MM.1S (cell line): ENCODE measurements at regions not wholly inside any gene's neighbourhood (a gene's known extent, or its start where the extent isn't known, plus 50 kb on each side); places are given as distances from the start of the nearest gene placed in this dataset.

ENCODE experiments used
- CTCF ChIP-seq: fragments of 300-600 bp; sonication (generic); IDR thresholded peaks from 2 replicates; pipeline ENCODE4 v1.5.1; 2016; ENCODE audit warnings: antibody characterized with exemption, low read length, mixed read lengths
- EZH2 ChIP-seq: fragments of 300-600 bp; sonication (generic); optimal IDR thresholded peaks from 2 replicates; pipeline ENCODE3; 2017; ENCODE audit warnings: low read depth, mild to moderate bottlenecking, antibody characterized with exemption, low read length, mixed read lengths

DNA sequence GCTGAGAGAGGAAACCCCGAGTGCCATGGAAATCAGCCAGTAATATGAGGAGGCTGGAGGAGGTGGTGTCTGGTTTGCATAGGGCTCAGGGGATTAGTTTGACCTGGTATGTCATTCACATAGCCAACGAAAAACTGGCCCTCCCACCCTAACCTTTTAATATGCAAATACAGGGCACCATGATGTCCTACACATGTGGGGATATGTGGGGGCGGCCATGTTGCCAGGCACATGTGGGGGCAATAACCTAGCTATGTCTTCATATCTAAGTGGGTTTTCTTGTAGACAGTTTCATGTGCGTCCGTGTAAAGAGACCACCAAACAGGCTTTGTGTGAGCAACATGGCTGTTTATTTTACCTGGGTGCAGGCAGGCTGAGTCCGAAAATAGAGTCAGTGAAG lies 110.1 kb downstream of the MOBP start:
- no peak for TF ChIP-seq CTCF
- no peak for TF ChIP-seq EZH2
